ENCODE measurements at regions not wholly inside any gene's neighbourhood (a gene's known extent, or its start where the extent isn't known, plus 50 kb on each side); places are given as distances from the start of the nearest gene placed in this dataset.

DNA sequence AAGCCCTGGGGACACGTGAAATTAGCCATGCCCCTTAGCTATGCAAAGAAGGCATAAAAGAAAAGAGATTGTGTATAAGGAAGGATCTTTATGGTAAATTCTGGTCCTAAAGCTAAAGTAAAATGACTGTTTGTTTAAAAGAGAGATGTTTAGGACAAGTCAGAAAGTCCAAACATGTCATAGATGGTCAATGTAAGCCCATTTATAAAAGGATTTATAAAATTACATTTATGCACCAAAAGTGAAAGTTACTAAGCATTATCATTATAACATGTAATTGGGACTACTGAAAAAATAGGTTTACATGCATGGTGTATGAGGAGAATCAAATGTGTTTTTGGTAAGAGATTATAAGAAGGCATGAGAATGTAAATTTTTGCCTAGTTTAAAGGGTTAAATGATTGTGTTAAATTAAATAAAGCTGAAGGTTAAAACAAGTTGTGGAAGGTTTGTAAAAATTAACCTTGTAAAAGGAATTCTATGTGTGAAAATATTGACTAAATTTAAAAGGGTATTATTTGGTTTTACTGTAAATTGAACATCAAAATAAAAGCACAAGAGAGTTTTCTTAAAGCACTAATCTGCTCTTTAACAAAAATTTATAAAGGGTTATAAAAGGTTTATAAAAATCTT is 50.4 kb upstream of the TSPAN8 start:
- peaks cover 13% of the 10 kb centered on the region for H3K9me3 Mint-ChIP-seq
- TF ChIP-seq, protein P1, sequence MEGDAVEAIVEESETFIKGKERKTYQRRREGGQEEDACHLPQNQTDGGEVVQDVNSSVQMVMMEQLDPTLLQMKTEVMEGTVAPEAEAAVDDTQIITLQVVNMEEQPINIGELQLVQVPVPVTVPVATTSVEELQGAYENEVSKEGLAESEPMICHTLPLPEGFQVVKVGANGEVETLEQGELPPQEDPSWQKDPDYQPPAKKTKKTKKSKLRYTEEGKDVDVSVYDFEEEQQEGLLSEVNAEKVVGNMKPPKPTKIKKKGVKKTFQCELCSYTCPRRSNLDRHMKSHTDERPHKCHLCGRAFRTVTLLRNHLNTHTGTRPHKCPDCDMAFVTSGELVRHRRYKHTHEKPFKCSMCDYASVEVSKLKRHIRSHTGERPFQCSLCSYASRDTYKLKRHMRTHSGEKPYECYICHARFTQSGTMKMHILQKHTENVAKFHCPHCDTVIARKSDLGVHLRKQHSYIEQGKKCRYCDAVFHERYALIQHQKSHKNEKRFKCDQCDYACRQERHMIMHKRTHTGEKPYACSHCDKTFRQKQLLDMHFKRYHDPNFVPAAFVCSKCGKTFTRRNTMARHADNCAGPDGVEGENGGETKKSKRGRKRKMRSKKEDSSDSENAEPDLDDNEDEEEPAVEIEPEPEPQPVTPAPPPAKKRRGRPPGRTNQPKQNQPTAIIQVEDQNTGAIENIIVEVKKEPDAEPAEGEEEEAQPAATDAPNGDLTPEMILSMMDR (conservative IDR thresholded peaks at IDR 0.05) = no peak
- no peak for DNase-seq (ENCODE audit: extremely low spot score, unreplicated experiment)
- H3K27me3 Mint-ChIP-seq = no peaks in the 10 kb centered on the region
- H3K36me3 Mint-ChIP-seq = no peaks in the 10 kb centered on the region
- H3K4me1 Mint-ChIP-seq (ENCODE audit: unreplicated experiment) = no peaks in the 10 kb centered on the region
- no peak overlapping the region for H3K27ac Mint-ChIP-seq
- no peak overlapping the region for H3K4me3 Mint-ChIP-seq

All from type B pancreatic cell (in vitro differentiated cells).